Skin of body (tissue), 2 donors: ENCODE measurements at regions not wholly inside any gene's neighbourhood (a gene's known extent, or its start where the extent isn't known, plus 50 kb on each side); places are given as distances from the start of the nearest gene placed in this dataset. TPM values are rescaled to one million over a fixed set of nuclear protein-coding genes. Genes with fewer than 3 reads are reported as not detected.

Source experiments
- DNase-seq: peaks from one replicate; lab custom pipeline; 2025; lab: John Stamatoyannopoulos, UW
- small RNA-seq: library from RNA; depleted of rRNA; stranded (forward); fragments of <200 nt; gene quantifications from one replicate; pipeline ENCODE3, GENCODE V24; 2014; ENCODE audit warnings: low replicate concordance

- no peak for DNase-seq
Measured at GRCh38 chr13:103134271-103134670, 68.1 kb upstream of the SLC10A2 start.

DNA sequence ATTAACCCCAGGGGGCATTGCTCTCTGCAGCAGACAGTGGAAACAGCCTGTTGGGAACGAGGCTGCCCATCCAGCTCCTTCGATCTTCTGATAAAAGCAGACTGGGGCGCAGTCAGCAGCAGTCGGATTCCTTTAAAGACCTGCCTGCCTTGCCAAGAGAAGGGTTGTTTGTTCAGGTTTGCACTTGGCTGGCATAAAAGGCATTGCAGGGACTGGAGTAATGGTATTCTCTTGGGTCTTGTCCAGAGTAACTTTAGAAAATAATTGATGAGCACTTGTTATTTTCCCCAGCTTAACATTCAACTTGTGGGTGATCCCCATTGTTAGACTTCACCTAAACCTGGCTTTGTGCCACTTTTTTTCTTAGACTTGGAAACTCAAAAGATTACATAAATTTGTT is 67.3 kb upstream of the SLC10A2 start:
- DNase-seq = no peak

DNA sequence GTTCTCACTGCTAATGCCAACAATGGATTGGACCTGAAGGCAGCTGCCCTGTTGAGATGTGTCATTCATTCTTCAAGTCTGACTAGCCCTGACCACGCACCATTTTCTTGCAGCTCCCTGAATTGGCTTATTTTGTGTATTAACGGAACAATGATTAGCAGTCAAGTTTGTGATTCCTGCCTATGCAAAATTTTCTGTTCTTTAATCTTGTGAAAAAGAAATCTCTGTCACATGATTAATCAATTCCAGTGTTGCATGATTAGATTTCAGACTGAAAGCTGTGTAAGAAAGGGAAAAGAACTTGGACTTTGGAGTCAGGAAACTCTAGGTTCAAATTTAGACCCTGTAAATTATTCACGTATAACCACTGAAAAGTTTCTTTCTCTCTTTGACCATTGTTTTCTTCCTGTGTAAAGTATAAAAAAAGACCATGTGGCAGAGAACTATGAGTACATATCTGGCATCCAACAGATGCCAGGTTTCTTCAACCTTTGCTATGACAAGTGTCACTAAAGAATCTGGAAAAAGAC is 64.5 kb upstream of the SLC10A2 start:
- no peak for DNase-seq

GRCh38 chr13:103130146-103130545 is 63.9 kb upstream of the SLC10A2 start:
- no peak for DNase-seq

Small RNAs in the stretch of these regions (small RNA-seq; reads per million reads assigned to genes)
- gene RF00402 (not detected), gene RF02090 (not detected), gene RF02091 (not detected), gene RNA5SP38 (not detected)
